Raji (cell line): ENCODE measurements at regions not wholly inside any gene's neighbourhood (a gene's known extent, or its start where the extent isn't known, plus 50 kb on each side); places are given as distances from the start of the nearest gene placed in this dataset.

ENCODE experiments used
- POLR2A ChIP-seq: IDR thresholded peaks from 2 replicates; pipeline ENCODE4 v1.6.1; 2011; ENCODE audit warnings: low read depth, low read length, control low read depth; ENCODE audit not compliant: insufficient read depth

GRCh38 chr13:88188986-88189385, 517.8 kb downstream of the SLITRK5 start:
- TF ChIP-seq POLR2A = no peak

DNA sequence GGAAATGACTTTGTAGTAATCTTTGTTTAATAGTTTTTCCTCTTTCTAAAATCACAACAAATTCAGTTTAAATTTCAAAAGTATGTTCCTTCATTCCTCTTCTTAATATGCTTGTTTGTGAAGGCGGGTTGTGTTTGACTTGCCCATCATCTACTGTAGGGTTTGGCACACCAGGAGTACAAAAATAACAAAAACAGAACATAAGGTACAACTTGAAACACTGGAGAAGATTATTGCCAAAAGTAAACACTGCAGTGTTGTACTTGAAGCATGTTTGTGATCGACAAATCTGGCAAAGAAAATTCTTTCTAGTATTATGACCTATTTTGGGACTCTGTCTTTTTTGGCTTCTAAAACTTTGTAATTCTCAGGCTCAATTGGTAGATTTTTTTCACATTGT, 518.6 kb downstream of the SLITRK5 start:
- no peak for TF ChIP-seq POLR2A

- TF ChIP-seq POLR2A = no peak
These were observed 524.9 kb downstream of the SLITRK5 start for GRCh38 chr13:88196106-88196505.

GRCh38 chr13:88217372-88217771, 546.2 kb downstream of the SLITRK5 start:
- TF ChIP-seq POLR2A = no peak

- TF ChIP-seq POLR2A = no peak
These were observed 546.7 kb downstream of the SLITRK5 start for GRCh38 chr13:88217883-88218282.

DNA sequence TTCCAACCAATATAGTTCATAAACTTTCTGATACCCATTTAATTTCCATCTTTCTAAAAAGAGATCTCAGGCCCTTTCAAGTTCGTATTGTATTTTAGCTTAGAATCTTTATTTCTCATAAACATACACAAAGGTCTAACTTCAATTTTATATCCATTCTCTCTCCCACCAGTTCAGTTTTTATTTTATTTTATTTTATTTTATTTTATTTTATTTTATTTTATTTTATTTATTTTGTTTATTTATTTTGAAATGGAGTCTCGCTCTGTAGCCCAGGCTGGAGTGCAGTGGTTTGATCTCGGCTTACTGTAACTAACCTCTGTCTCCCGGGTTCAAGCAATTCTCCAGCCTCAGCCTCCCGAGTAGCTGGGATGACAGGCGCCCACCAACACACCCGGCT, 552.8 kb downstream of the SLITRK5 start:
- TF ChIP-seq POLR2A = no peak

DNA sequence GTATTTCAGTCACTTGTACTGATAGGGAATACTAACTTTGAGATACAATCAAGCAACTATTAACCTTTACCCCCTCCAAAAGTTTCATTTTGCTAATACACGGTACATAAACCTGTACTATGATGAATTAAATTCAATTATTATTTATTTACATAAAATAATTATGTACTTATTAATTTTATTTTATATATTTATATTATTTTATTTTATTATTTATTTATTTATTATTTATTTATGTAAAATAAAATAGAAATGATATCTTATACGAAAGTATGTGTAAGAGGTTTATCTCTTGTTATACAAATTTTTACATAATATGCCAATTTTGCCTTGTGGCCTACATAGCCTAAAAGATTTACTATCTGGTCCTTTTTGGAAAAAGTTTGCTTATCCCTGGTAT, 564.3 kb downstream of the SLITRK5 start:
- no peak for TF ChIP-seq POLR2A

GRCh38 chr13:88246239-88246638, 575.1 kb downstream of the SLITRK5 start:
- TF ChIP-seq POLR2A = no peak

DNA sequence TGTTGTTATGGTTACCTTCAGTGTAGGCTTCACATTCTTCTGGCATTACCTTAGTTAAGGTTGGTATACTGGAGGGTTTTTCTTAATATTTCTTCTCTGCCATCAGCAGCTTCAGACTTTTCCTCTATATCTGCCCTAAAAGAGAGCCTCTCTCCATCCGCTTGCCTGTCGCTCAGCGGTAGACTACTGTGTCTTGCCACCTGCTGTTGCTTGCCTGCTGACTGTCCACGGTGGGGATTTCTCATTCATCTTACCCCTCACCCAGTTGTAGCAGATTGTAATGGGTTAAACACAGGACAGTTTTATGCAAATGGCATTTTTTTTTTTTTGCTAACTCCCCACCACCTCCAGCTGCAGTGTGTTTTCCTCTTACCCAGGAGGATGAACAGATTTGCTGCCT, 577.2 kb downstream of the SLITRK5 start:
- no peak for TF ChIP-seq POLR2A

- no peak for TF ChIP-seq POLR2A
These were observed 586.5 kb downstream of the SLITRK5 start for GRCh38 chr13:88257706-88258105.

DNA sequence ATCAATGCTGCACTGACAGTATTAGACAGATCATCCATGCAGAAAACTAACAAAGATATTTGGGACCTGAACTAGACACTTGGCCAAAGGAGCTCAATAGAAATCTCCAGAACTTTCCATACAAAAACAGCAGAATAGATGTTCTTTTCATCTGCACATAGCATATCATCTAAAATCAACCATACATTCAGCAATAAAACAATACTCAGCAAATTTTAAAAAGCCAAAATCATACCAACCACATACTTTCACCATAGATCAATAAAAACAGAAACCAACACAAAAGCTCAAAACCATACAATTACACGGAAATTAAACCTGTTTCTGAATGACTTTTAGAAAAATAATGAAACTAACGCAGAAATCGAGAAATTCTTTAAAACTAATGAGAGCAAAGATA, 592.6 kb downstream of the SLITRK5 start:
- no peak for TF ChIP-seq POLR2A

DNA sequence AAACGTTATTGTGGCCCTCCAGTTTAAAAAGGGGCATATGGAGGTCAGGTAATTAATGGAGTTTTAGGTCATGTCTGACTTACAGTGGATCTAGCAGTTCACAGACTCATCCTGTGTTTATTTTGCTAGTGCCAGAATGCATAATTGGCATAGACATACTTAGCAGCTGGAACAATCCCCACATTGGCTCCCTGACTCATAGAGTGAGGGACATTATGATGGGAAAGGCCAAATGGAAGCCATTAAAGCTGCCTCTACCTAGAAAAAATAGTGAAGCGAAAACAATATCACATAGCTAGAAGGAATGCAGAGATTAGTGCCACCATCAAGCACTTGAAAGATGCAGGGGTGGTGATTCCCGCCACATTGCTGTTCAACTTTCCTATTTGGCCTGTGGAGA, 610.7 kb downstream of the SLITRK5 start:
- no peak for TF ChIP-seq POLR2A

GRCh38 chr13:88285329-88285728, 614.2 kb downstream of the SLITRK5 start:
- TF ChIP-seq POLR2A = no peak

- no peak for TF ChIP-seq POLR2A
These were observed 617.2 kb downstream of the SLITRK5 start for GRCh38 chr13:88288326-88288725.

GRCh38 chr13:88294368-88294767, 623.2 kb downstream of the SLITRK5 start:
- no peak for TF ChIP-seq POLR2A

DNA sequence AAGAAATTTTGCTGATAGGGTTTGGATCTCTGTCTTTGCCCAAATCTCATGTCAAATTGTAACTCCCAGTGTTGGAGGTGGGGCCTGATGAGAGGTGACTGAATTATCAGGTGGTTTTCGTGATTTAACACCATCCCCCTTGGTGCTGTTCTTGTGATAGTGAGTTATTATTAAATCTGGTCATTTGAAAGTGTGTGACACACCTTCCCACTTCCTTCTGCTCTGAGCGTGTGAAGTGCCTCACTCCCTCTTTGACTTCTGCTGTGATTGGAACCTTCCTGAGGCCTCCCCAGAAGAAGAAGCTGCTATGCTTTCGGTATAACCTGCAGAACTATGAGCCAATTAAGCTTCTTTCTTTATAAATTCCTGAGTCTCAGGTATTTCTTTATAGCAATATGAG, 632.0 kb downstream of the SLITRK5 start:
- no peak for TF ChIP-seq POLR2A

DNA sequence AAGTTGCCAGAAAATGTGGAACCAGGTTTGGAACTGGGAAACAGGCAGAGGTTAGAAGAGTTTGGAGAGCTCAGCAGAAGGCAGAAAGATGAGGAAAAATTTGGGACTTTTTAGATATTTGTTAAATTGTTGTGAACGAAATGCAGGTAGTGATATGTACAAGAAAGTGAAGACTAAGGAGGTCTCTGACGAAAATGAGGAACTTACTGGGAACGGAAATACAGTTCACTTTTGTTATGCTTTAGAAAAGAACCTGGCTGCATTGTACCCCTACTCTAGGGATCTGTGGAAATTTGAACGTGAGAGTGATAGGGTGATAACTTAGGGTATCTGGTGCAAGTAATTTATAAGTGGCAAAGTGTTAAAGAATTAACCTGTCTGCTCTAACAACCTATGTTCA, 632.4 kb downstream of the SLITRK5 start:
- no peak for TF ChIP-seq POLR2A

DNA sequence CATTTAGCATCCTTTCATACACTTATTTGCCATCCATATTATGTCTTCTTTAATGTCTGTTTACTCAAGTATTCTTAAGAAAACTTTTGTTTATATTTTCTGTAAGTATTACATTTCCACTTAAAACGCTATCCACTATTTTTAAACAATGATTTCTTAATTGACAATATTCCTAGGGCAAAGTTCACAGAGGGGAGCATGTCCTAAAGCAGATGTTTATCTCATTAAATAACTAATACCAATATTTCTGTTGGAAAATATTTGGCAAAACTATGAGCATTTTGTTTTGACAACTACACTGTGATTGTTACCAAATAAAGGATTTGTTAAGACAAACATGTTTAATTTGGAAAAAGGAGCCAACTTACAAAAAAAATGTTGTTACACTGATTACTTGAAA, 643.3 kb downstream of the SLITRK5 start:
- no peak for TF ChIP-seq POLR2A

GRCh38 chr13:88329066-88329465, 657.9 kb downstream of the SLITRK5 start:
- TF ChIP-seq POLR2A = no peak

DNA sequence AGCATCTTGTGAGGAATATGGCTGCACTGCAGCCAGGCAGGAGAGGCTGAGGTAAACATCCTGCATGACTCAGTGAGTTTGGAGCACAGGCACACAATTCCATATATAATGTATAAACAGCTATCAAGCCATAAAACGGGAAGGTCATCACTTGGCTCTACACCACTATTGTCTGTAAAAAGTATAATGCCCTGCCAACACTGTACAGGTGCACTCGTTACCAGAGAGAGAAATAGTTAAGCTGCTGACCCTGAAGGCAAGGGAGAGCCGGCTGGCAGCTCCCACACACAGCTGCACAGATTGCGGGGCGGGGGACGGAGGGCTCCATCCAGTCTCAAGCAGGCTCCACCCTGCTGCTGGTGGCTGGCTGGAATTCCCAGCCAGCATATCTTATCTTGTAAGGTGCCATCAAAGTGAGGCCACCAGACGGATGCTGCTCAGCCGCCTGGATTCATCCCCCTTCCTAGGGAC, 668.1 kb downstream of the SLITRK5 start:
- no peak for TF ChIP-seq POLR2A
